ENCODE measurements at regions not wholly inside any gene's neighbourhood (a gene's known extent, or its start where the extent isn't known, plus 50 kb on each side); places are given as distances from the start of the nearest gene placed in this dataset.

GRCh38 chr5:120080781-120081180 is 383.3 kb upstream of the PRR16 start:
- Histone ChIP-seq H3K4me3 (no peak overlapping the region), H3K4me1 (replicated peaks in 1 of 2) (no peaks in the 10 kb centered on the region), H3K9me3 (replicated peaks in 1 of 3) (no peaks in the 10 kb centered on the region), H3K36me3 (replicated peaks in 1 of 2) (no peaks in the 10 kb centered on the region), H3K27ac (no peak overlapping the region), H3K27me3 (no peaks in the 10 kb centered on the region)
- WGBS, 4 donors, result 45 to 65% (median 58%) methylated on average over 3 of the region's 3 CpGs
- intact Hi-C loops (cut with DNase I), result no loop called here
- TF ChIP-seq POLR2A (IDR thresholded peaks at IDR 0.05) (no peak), CTCF (IDR thresholded peaks at IDR 0.05) (no peak)
- no peak for DNase-seq

- H3K27ac ChIP-seq, result no peak overlapping the region
- H3K4me1 ChIP-seq (replicated peaks in 1 of 2), result no peaks in the 10 kb centered on the region
- intact Hi-C loops (cut with DNase I), result no loop called here
- H3K4me3 ChIP-seq, result no peak overlapping the region
- H3K9me3 ChIP-seq (replicated peaks in 1 of 3), result no peaks in the 10 kb centered on the region
- TF ChIP-seq POLR2A (IDR thresholded peaks at IDR 0.05) (no peak), CTCF (IDR thresholded peaks at IDR 0.05) (peak in 2 of 6 experiments; percentile 14 to 18)
- WGBS, 4 donors, result 78 to 89% (median 83%) methylated on average over 3 of the region's 3 CpGs
- no peak for DNase-seq
- no peaks in the 10 kb centered on the region for H3K36me3 ChIP-seq (replicated peaks in 1 of 2)
- H3K27me3 ChIP-seq, result no peaks in the 10 kb centered on the region
Measured at GRCh38 chr5:120082316-120083068, 381.6 kb upstream of the PRR16 start.

GRCh38 chr5:120083851-120084542 is 380.1 kb upstream of the PRR16 start:
- Histone ChIP-seq H3K4me1 (replicated peaks in 1 of 2) (no peaks in the 10 kb centered on the region), H3K27me3 (no peaks in the 10 kb centered on the region), H3K9me3 (replicated peaks in 1 of 3) (no peaks in the 10 kb centered on the region), H3K4me3 (no peak overlapping the region), H3K36me3 (replicated peaks in 1 of 2) (no peaks in the 10 kb centered on the region), H3K27ac (no peak overlapping the region)
- no peak for TF ChIP-seq CTCF (IDR thresholded peaks at IDR 0.05)
- no peak for TF ChIP-seq POLR2A (IDR thresholded peaks at IDR 0.05)
- intact Hi-C loops (cut with DNase I), result no loop called here
- DNase-seq, result no peak

GRCh38 chr5:120084543-120084870 is 379.6 kb upstream of the PRR16 start:
- H3K4me3 ChIP-seq, result no peak overlapping the region
- TF ChIP-seq POLR2A (IDR thresholded peaks at IDR 0.05), result no peak
- TF ChIP-seq CTCF (IDR thresholded peaks at IDR 0.05), result no peak
- H3K27ac ChIP-seq, result no peak overlapping the region
- H3K9me3 ChIP-seq (replicated peaks in 1 of 3), result no peaks in the 10 kb centered on the region
- intact Hi-C loops (cut with DNase I), result no loop called here
- DNase-seq, result no peak
- H3K27me3 ChIP-seq, result no peaks in the 10 kb centered on the region
- no peaks in the 10 kb centered on the region for H3K36me3 ChIP-seq (replicated peaks in 1 of 2)
- 69 to 83% (median 78%) methylated on average over 2 of the region's 2 CpGs for WGBS, 4 donors
- no peaks in the 10 kb centered on the region for H3K4me1 ChIP-seq (replicated peaks in 1 of 2)
